Retinal pigment epithelial cell (primary cell): ENCODE measurements at regions not wholly inside any gene's neighbourhood (a gene's known extent, or its start where the extent isn't known, plus 50 kb on each side); places are given as distances from the start of the nearest gene placed in this dataset.

Experiments used
- DNase-seq: peaks from one replicate; pipeline ENCODE4 v3.0.0-alpha.2; 2010; ENCODE audit warnings: low read depth
- H3K4me3 ChIP-seq: 2 replicates; pipeline ENCODE4 v1.5.1; 2011; ENCODE audit warnings: mild to moderate bottlenecking, low read length, control low read depth, moderate library complexity
- TF ChIP-seq, protein P1 (sequence below): conservative IDR thresholded peaks from 2 replicates; pipeline ENCODE4 v1.5.1; 2011; ENCODE audit warnings: low read depth, low read length, control low read depth, inconsistent platforms

DNA sequence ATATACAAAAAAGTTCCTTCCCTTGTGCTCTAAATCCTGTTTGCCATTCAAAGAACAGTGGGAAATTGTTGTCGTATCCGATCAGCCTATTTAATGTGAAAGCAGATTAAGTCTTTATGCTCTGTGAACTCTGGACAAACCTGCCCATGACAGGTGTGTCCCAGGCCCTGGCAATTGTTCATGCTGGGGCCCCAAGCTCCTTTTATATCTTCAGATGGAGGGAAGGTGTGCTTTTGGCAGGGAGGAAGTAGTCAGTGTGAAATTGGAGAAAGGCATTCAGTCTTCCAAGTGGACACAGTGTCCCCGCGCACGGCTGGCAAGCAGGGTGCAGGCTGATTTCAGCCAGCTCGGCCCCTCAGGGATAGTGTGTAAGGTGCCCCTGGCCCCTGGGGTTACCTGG, 135.1 kb upstream of the F3 start:
- TF ChIP-seq, protein P1, sequence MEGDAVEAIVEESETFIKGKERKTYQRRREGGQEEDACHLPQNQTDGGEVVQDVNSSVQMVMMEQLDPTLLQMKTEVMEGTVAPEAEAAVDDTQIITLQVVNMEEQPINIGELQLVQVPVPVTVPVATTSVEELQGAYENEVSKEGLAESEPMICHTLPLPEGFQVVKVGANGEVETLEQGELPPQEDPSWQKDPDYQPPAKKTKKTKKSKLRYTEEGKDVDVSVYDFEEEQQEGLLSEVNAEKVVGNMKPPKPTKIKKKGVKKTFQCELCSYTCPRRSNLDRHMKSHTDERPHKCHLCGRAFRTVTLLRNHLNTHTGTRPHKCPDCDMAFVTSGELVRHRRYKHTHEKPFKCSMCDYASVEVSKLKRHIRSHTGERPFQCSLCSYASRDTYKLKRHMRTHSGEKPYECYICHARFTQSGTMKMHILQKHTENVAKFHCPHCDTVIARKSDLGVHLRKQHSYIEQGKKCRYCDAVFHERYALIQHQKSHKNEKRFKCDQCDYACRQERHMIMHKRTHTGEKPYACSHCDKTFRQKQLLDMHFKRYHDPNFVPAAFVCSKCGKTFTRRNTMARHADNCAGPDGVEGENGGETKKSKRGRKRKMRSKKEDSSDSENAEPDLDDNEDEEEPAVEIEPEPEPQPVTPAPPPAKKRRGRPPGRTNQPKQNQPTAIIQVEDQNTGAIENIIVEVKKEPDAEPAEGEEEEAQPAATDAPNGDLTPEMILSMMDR = no peak
- H3K4me3 ChIP-seq = no peak overlapping the region
- DNase-seq = peak; percentile 66

DNA sequence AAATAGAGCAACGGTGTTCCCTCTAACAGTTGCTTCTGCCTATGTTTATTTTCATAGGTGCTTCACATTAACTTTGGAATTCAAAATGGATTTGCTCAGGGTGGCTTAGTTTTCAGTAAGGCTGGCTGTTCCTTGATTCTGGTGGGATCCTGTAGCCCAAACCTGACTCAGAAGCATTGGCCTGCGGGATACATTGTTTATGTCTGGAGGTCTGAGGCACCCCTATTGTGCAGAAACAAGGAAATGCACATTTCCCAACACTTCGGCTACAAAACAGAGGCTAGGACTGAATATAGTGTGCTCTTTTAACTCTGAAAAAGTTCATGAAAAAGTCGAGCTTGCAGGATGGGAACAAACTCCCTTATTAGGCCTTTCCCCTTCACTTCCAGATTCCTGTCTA, 133.8 kb upstream of the F3 start:
- DNase-seq = no peak
- TF ChIP-seq, protein P1 = no peak
- no peak overlapping the region for H3K4me3 ChIP-seq

DNA sequence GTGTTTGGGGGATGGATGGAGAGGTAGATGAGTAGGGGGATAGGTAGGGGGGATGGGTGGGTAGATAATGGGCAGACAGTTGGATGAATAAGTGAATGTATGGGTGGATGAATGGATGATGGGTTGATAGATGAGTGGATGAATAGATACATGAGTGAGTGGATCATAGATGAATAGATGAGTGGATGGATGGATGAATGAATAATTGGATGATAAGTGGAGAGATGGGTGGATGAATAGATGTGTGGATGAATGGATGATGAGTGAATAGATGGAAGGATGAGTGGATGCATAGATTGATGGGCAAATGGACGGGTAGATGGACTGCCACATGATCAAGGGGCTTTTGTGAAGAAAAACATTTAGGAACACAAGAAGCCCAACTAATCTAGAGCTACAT, 133.3 kb upstream of the F3 start:
- no peak for DNase-seq
- TF ChIP-seq, protein P1 = no peak

DNA sequence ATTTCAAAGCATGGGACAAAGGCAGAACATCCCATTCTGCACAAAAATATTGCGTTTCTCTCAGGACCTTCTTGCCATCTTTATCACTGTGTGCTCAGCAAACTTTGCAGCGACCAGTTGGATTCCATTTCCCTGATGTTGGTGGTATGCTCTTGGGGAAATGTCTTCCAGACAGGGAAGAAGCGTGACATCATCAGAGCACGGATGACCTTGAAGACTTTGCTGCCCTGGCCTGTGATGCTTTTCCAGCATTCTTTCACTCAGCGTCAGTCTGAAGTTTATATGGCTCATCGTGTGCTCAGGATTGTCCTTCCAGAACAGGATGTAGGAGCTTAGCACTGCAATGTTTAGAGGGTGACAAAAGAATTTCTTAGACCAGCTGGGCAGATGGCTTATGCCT, 131.4 kb upstream of the F3 start:
- TF ChIP-seq, protein P1 = no peak
- no peak for DNase-seq
- no peak overlapping the region for H3K4me3 ChIP-seq

More for the DNA sequence above, 133.3 kb upstream of the F3 start:
- no peak overlapping the region for H3K4me3 ChIP-seq

DNA sequence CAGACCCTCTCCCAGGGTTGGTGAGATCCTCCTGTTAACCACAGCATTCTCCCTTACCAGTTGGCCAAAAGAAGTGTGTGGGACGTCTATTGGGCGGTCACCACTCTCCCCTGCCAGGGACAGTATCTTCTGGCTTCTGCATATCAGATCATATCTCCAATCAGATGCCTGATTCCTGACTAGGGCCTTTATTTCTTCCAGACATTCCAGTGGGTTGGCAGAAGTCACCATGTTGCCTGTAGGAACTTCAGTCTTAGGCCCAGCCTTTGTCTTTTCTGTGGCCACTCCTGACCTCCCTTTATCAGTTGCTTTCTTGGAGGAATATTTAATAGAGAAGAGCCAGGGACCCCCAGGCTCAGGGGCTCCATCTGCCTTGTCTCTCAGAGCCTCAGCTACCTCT, 130.4 kb upstream of the F3 start:
- no peak for DNase-seq
- H3K4me3 ChIP-seq = no peak overlapping the region
- TF ChIP-seq, protein P1 = no peak

DNA sequence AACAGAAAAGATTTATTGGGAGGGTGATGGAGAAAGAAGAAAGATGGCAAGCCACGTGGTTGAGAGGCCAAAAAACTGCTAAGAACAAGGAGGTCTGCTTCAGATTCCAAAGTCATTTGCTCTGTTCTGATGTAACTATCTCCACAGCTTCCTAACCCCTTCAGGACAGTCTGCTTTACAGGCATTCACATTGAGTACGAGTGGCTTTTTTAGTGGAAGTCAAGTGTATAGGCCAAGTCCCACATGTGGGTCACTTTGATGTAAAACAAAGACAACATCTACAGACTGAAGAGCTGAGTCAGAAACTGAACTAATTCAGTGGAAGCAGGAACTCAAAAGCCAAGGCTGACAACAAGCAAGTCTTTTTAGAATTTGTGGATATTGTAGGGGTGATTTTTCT, 128.7 kb upstream of the F3 start:
- TF ChIP-seq, protein P1 = no peak
- no peak for DNase-seq
- no peak overlapping the region for H3K4me3 ChIP-seq

DNA sequence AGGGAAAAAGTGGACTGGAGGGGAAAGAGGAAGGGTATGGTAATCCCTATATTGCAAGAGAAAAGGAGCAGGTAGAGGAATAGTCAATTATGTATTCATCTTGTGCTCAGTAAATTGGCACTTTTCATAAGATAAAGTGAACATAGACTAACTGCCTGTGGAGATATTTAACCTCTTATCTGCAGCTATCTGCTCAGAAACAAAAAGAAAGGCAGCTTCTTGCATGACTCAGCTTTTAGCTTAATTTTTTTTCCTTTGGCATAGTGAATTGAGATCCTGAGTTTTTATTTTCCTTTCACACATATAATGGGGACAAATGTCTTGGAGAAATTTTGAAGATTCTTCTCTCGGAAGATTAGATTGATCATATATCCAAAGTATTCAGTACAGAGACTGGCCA, 127.6 kb upstream of the F3 start:
- no peak for DNase-seq
- TF ChIP-seq, protein P1 = no peak
- no peak overlapping the region for H3K4me3 ChIP-seq
